Activated CD8-positive, alpha-beta T cell treated with anti-CD3 and anti-CD28 coated beads for 36 hours (primary cell): ENCODE measurements at regions not wholly inside any gene's neighbourhood (a gene's known extent, or its start where the extent isn't known, plus 50 kb on each side); places are given as distances from the start of the nearest gene placed in this dataset.
A peak's percentile ranks its signal among the peaks of the same experiment; 100 is the strongest.

Source experiments
- ATAC-seq: fragments of 200-7000 bp; cut with Tn5 transposase; one replicate; pipeline ENCODE4 v1.10.0; 2021; ENCODE audit warnings: mild to moderate bottlenecking, moderate library complexity
- CTCF ChIA-PET: fragments of 350-600 bp; sonication (Branson Sonifier 250); formaldehyde crosslinking; loops from one replicate; lab custom pipeline; 2021; ENCODE audit warnings: antibody characterized with exemption; lab: Charles Lee
- POLR2A ChIA-PET: fragments of 350-600 bp; sonication (Branson Sonifier 250); formaldehyde crosslinking; loops from one replicate; lab custom pipeline; 2021; ENCODE audit warnings: antibody characterized with exemption; lab: Charles Lee
- DNase-seq: peaks from one replicate; pipeline ENCODE4 v3.0.0-alpha.2; 2020
- H3K27ac Mint-ChIP-seq: one replicate; pipeline ENCODE4 v1.8.0; 2021; ENCODE audit warnings: mild to moderate bottlenecking, mixed read lengths
- H3K27me3 Mint-ChIP-seq: one replicate; pipeline ENCODE4 v1.8.0; 2021; ENCODE audit warnings: mixed read lengths
- H3K36me3 Mint-ChIP-seq: one replicate; pipeline ENCODE4 v1.8.0; 2021; ENCODE audit warnings: low read depth, mixed read lengths
- H3K4me1 Mint-ChIP-seq: one replicate; pipeline ENCODE4 v1.8.0; 2021; ENCODE audit warnings: low read depth, mixed read lengths
- H3K4me3 Mint-ChIP-seq: one replicate; pipeline ENCODE4 v1.8.0; 2021; ENCODE audit warnings: mild to moderate bottlenecking, moderate library complexity, mixed read lengths
- H3K9me3 Mint-ChIP-seq: one replicate; pipeline ENCODE4 v1.8.0; 2021; ENCODE audit warnings: mixed read lengths
- intact Hi-C: fragments of 100-400 bp; cut with micrococcal nuclease; formaldehyde crosslinking; loops from one replicate; pipeline ENCODE4 v1.10.0; 2022
- TF ChIP-seq, protein P1 (sequence below): fragments of 200-600 bp; IDR thresholded peaks from one replicate; pipeline ENCODE4 v1.8.0; 2022; ENCODE audit warnings: antibody characterized with exemption, mild to moderate bottlenecking

DNA sequence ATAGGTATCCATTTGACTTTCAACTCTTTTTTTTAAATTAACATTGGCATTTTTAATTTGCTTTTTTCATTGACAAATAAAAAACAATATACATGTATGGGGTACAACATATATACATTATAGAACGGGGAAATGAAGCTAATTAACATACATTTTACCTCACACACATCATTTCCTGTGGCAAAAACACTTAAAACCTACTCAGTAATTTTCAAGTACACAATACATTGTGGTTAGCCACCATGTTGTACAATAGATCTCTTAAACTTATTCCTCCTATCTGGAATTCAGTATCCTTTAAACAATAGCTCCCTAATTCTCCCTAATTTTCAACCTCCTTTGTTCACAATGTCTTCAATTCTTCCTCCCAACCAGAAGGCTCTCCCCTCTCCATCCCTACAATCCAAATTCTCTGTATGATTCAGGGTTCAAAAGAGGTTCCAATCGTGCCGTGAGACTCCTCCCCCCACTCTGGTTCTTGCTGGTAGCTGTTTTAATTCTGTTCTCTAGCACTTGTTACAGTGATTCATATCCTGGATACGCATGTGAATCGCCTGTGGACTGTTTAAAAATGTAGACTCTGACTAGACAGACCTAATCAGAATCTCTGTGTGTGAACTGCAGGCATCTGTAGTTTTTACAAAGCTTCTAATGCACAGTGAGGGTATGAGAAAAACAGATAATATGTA lies 87.6 kb upstream of the DUSP10 start:
- intact Hi-C loops = no loop called here
- Mint-ChIP-seq H3K4me1 (peaks cover 47% of the 10 kb centered on the region), H3K27me3 (no peaks in the 10 kb centered on the region), H3K9me3 (peaks cover 4% of the 10 kb centered on the region), H3K27ac (peak overlapping the region; percentile 90), H3K36me3 (no peaks in the 10 kb centered on the region), H3K4me3 (peak overlapping the region; percentile 42)
- POLR2A ChIA-PET = interaction anchor here (0.6 to 2.4 kb wide), 13 partner anchors 10 to 163 kb away, joined by 3 to 9 read pairs (median 3); partner anchors contain the start of gene DUSP10
- peak; percentile 86 for DNase-seq
- TF ChIP-seq, protein P1, sequence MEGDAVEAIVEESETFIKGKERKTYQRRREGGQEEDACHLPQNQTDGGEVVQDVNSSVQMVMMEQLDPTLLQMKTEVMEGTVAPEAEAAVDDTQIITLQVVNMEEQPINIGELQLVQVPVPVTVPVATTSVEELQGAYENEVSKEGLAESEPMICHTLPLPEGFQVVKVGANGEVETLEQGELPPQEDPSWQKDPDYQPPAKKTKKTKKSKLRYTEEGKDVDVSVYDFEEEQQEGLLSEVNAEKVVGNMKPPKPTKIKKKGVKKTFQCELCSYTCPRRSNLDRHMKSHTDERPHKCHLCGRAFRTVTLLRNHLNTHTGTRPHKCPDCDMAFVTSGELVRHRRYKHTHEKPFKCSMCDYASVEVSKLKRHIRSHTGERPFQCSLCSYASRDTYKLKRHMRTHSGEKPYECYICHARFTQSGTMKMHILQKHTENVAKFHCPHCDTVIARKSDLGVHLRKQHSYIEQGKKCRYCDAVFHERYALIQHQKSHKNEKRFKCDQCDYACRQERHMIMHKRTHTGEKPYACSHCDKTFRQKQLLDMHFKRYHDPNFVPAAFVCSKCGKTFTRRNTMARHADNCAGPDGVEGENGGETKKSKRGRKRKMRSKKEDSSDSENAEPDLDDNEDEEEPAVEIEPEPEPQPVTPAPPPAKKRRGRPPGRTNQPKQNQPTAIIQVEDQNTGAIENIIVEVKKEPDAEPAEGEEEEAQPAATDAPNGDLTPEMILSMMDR = no peak
- peak; percentile 93 for ATAC-seq
- CTCF ChIA-PET = interaction anchor here (0.7 to 1.7 kb wide), 9 partner anchors 7 to 210 kb away, joined by 3 to 9 read pairs (median 4); partner anchors contain the start of gene DUSP10

DNA sequence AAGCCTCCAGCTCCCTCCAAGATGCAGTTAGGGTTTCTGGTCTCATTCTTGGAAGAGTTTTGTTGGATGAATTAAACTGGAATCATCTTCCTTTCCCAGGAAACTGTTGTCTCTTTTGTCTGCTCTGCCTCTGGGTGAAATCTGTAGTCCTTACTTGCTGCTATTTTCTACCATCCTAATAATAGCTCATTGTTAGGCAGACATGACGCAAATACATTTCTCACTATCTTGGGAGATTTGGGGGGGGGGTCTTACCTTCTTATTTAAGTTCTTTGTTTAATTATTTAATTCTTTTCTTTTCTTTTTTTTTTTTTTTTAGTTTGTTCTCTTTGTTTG lies 85.4 kb upstream of the DUSP10 start:
- Mint-ChIP-seq H3K36me3 (no peaks in the 10 kb centered on the region), H3K4me3 (no peak overlapping the region), H3K9me3 (peaks cover 4% of the 10 kb centered on the region), H3K4me1 (peaks cover 66% of the 10 kb centered on the region), H3K27me3 (no peaks in the 10 kb centered on the region), H3K27ac (peak overlapping the region; percentile 47)
- ATAC-seq = no peak
- DNase-seq = no peak
- intact Hi-C loops = no loop called here
- TF ChIP-seq, protein P1 = no peak
- ChIA-PET POLR2A (no interaction called here), CTCF (no interaction called here)

DNA sequence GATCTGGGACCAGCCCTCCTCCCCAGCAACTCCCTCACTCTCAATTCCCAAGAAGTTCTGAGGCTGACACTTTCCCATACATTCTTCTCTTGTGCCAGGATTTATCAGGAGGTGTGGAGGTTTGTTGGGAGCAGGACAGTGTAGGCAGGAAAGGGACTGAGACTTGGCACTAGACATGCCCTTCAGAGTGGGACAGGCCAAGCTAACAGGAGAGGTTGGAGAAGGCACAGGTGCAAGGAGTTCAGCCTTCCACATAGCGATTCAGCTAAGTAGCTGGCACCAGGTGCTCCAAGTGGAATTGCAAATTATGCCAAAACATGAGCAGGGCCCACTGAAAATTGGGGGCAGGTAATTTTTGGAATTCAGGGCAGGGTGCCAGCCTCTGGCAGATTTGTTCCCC lies 83.0 kb upstream of the DUSP10 start:
- ATAC-seq (no peak), DNase-seq (no peak)
- CTCF ChIA-PET = interaction anchor here (0.9 to 1.9 kb wide), 2 partner anchors 30 to 48 kb away, joined by 3 to 4 read pairs; no protein-coding TSS in a partner anchor
- intact Hi-C loops = no loop called here
- POLR2A ChIA-PET = interaction anchor here (0.6 kb wide), 1 partner anchor 13 kb away, joined by 3 read pairs; no protein-coding TSS in a partner anchor
- Mint-ChIP-seq H3K36me3 (no peaks in the 10 kb centered on the region), H3K27ac (no peak overlapping the region), H3K4me1 (peaks cover 61% of the 10 kb centered on the region), H3K27me3 (no peaks in the 10 kb centered on the region), H3K4me3 (no peak overlapping the region), H3K9me3 (peaks cover 4% of the 10 kb centered on the region)
- TF ChIP-seq, protein P1 = no peak

DNA sequence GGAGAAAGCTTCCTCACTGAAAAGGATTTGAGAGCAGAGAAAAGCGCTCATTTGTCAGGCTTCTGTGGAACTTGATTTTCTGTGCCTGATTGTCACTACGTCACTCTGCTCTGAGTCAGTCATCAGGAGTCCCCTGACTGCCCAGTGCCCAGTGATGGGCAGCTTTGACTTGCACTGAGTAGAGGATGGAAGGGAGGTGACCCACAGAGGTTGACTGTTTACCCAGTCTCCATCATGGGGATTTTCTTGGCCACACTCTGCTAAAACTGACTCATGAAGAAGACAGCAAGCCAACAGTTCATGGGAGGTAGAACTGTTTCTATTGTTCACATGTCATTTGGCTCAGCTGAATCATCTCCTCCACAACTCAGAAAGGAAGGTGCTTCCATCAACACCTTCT lies 82.1 kb upstream of the DUSP10 start:
- peak; percentile 83 for ATAC-seq
- POLR2A ChIA-PET = interaction anchor here (0.6 to 1.0 kb wide), 2 partner anchors 10 to 29 kb away, joined by 3 read pairs; no protein-coding TSS in a partner anchor
- TF ChIP-seq, protein P1 = no peak

DNA sequence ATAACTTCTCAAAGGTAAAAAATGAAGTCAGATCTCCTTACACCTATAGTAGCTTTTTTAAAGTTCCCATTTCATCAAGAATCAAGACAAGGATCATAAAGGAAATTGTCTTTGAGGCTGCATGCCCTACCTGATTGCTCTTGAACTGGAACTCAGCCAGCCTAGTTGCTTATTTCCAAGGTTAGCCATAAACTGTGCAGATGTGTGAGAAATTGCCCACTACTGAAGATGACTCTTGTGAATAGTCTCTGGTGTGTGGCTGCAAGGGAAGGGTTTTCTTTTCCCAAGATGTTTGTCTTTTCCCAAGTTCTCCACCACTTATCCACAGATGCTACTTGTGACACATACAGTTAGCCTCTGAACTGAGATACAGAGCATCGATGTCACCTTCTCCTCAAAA lies 81.7 kb upstream of the DUSP10 start:
- intact Hi-C loops = no loop called here
- TF ChIP-seq, protein P1 = no peak
- POLR2A ChIA-PET = interaction anchor here (0.6 to 1.0 kb wide), 2 partner anchors 11 to 29 kb away, joined by 3 read pairs; no protein-coding TSS in a partner anchor
- Mint-ChIP-seq H3K4me3 (no peak overlapping the region), H3K9me3 (peaks cover 4% of the 10 kb centered on the region), H3K4me1 (peaks cover 49% of the 10 kb centered on the region), H3K27ac (no peak overlapping the region), H3K27me3 (no peaks in the 10 kb centered on the region), H3K36me3 (no peaks in the 10 kb centered on the region)
- no peak for ATAC-seq
- DNase-seq = no peak
- CTCF ChIA-PET = no interaction called here

More for the DNA sequence above, 82.1 kb upstream of the DUSP10 start:
- Mint-ChIP-seq H3K27me3 (no peaks in the 10 kb centered on the region), H3K4me3 (no peak overlapping the region), H3K4me1 (peaks cover 54% of the 10 kb centered on the region), H3K9me3 (peaks cover 4% of the 10 kb centered on the region), H3K27ac (peak overlapping the region; percentile 34), H3K36me3 (no peaks in the 10 kb centered on the region)
- CTCF ChIA-PET = no interaction called here
- peak; percentile 54 for DNase-seq
- intact Hi-C loops = no loop called here
